ENCODE measurements at regions not wholly inside any gene's neighbourhood (a gene's known extent, or its start where the extent isn't known, plus 50 kb on each side); places are given as distances from the start of the nearest gene placed in this dataset.
"Not testable (repeated sequence)": the region's sequence is repeated elsewhere in the genome, so short reads cannot be mapped to it uniquely, and the experiment has no call there.

DNA sequence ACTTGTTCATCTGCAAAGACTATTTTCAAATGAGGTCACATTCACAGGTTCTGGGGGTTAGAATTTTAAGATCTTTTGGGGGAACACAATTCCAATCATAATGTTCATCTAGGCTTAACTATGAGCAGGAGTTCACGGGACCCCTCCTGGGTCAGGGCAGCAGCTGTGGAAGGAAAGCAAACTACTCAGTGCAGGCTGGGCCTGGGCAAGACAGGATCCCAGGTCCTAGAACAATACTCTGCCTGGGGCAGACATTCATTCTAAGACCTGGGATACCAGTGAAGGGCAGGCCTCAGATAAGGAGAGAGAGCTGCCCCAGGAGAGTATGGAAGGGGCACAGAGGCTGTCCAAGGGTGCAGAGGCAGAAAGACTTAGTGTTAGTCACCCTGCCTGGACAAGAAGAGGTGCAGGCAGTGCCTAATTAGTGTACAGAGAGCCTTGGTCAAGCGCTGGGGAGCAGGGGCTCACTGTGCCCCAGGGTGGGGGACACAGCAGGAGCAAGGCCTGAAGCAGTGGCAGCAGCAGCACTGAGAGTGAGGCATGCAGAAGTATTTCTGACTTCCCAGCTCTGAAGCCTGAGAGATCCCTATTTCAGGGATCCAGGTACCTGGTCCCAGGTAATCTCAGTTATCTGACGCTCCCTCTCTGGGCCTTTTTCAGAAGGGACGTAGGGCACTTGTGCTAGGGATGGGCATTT lies 123.0 kb upstream of the MAMLD1 start:
- DNase-seq (ENCODE audit: low read depth): no peak

DNA sequence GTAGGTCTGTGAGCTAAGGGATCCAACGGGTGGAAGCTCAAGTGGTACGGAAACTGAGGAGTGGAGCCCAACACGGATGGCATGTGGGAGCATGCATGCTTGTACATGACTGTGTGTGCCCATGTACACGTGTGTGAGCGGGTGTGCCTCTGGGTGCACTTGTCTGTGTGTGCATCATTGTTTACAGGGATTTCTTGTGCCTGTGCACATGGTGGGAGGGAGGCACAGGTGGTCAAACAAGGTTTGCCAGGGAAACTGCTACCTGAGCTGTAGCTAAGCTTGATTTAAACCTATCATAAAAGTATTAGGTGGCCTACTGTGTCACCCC lies 122.5 kb upstream of the MAMLD1 start:
- no peak for DNase-seq (ENCODE audit: low read depth)

DNA sequence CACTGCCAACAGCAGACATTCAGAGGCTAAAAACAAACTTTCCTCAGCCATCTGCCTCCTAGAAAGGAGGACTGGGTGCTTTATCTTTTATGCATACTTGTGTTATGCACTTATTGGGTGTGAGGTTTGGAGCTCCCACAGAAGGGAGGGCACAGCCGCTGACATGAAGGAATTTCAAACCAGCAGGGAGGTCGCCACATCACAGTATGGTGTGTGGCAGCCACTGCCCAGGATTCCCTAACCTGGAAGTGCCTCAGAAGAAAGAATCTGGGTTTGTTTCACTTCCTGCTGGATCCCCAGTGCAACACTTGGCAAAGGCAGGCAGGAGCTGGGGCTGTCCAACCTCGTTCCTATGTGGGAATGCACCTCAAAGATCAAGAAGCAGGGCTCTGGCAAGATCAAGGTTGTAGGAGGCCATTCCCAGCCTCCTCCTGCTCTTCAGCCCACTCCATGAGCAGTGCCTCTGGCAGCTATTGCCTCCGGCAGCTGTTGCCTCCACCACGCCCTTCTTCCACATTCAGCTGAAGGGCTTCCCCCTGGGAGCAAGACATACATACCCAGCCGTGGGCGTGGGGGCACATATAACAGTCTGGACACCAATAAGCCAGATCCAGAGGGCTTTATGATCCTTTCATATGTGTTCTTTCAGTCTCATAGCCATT lies 109.0 kb upstream of the MAMLD1 start:
- no peak for DNase-seq (ENCODE audit: low read depth)

DNA sequence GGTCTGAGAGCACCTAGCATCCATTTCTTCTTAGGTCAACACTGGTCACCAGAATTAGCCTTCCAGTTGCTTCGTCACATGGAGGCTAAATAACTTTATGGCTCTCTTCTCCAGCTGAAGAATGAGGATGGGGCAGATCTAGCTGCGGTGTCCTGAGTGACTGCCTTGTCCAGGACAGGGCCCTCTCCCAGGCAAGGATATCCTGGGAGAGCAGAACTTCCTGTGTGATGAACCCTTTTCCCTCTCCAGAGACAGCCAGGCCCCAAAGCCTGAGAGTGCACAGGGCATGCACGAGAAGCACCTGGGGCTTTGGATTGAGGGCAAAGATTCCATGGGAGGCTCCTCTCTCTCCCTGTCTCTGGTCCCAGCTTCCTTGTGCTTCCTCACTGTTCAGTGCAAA lies 108.2 kb upstream of the MAMLD1 start:
- DNase-seq (ENCODE audit: low read depth): no peak

DNA sequence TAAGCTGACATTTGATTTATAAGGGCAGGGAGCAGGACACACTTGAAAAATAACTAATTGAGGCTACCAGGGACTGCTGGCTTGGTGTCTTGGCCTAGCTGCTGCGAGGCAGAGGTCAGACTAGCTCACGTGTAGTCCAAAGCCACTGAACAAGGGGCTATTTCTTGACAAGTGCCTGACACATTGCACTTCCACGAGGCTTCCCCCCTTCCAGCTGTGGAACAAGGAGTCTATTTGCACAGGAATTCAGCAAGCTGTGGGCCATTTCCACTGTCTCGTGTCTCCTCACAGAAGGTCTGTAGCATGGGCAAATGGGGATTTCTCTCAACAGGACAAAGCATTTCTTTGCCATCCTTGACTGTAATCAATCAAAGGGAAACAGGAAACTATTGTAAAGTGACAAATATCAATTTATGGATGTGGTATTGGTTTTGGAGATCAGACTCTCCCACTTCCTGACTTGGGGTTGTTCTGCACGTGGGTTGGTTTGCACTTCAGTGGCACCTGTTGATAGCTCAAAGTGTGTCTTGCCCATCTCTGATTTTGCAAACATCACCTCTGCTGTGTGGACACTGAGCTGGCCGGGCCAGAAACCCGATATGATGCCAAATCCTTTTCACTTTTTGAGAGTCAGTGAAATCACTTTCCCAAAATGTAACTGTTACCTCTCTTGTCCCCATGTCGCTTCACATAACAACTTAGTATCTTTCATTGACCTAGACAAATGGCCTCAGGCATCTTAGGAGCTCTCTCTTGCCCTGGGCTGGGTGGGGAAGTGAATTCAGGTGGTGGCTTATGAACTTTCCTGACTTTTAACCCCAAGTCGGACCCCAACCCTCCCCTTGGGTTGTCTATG lies 107.4 kb upstream of the MAMLD1 start:
- DNase-seq (ENCODE audit: low read depth): no peak

DNA sequence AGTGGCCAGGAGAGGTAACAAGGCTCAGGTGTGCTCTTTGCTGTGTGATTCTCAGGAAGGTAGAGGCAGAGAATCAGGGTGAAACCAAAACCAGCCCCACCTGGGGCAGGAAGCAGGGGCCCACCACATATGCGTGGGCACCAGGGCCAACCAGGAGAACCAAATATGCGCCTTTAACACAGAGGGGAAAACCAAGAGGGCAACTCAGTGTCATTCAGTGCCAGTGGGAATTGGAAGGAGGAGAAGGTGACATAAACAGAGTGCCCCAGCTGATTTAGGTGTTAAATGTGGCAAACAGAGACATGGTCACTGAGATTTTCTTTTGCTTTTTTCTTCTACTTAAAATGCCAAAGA lies 106.8 kb upstream of the MAMLD1 start:
- no peak for DNase-seq (ENCODE audit: low read depth)

DNA sequence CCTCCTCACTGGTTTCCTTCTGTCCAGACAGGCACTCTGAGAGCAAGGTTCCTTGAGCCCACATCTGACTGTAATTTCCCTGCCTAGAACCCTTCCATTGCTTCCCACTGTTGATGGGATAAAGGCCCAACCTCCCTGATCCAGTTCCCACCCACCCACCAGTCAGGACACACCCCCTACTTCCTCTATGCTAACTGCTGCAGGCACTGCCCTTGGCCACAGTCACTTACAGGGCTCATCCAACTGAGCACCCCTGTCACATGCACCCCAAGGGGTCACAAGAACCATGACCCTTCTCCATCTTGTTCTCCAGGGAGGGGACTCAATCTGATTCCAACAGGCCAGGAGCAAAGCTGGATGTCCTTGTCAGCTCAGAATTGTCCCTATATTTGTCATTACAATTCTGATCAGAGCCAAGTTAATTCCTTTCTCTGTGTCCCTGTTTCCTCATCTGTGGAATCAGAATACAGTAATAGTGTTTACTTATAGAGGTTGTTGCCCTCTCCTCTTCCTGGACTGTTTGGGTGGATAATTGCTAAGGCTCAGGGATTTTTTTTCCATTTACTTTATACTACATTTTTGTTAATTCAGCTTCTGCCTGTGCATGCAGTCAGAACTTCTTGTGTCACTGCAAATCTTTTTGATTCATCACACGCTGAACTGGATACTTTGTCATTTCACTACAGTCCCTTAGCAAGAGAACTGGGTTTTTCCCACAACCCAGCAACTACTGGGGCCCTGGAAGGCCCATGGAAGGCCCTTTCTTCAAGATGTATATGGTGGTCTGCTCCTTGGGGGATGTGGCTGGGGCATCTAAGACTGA lies 105.6 kb upstream of the MAMLD1 start:
- no peak for DNase-seq (ENCODE audit: low read depth)

DNA sequence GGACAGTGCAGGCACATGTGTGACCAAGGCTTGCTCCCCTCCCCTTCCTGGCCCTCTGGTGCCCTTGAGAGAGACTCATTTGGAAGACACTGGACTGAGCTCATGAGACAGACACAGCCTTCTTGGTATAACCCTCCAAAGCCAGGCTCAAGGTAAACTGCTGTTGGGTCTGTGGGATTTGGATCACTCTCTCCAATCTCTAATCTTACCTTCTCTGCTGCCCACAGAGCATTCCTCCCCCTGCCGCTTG lies 105.0 kb upstream of the MAMLD1 start:
- DNase-seq (ENCODE audit: low read depth): no peak

DNA sequence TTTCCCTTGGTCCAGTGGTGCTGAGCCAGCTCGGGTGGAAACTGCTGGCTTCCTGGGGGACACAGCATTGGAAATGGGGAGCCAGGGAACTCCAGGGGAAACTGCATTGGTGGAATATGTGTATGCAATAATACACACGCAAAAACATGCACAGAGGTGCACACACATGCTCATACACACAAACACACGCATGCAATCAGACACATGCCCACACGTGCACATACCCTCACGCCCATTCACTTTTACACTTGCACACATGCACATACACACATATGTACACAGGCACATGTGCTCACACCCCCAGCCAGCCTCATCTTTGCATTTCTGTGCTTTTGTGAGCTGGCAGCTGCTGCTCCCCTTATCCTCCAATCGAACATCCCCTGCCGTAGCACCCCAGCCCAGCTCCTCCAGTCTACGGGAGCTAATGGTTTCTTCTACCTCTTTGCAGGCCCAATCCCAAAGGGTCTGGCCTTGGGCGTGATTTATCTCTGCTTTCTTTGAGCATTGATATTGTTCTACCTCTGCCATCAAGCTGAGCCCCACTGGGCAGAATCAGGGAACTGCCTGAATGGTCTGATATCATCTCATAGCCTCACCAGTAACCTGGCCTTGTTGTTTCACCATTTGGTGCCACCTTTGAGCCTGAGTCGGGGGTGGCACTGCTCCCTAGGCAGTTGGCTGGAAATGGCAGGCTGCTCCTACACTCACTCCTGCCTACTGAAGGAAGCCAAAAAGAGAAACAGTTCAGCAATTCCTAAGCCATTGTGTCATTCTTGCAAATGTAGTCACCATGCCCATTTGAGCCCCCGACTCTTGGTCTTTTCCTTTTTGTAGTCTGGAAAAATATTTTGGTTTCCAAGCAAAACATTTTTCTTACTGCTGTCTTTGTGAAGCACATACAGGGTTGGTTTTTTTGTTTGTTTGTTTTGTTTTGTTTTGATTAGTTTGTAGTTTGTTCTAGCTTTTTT lies 104.4 kb upstream of the MAMLD1 start:
- DNase-seq (ENCODE audit: low read depth): no peak

DNA sequence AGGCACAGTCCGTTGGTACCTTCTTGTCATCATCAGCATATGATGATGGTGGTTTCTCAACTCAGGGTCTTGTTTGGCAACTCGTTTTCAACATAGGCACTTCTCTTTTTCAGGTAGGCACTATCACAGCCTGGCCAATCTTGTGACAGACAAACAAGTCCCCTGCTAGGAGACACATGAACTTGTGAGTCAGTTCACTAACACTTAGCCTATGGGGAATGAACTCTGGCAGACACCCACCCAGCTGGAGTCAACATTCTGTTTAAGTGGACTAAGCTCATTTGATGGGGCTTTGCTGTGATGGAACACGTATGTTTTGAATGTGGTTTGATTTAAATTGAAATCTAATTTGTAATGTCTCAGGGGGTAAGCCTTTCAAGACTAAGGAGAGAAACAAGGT lies 100.7 kb upstream of the MAMLD1 start:
- DNase-seq (ENCODE audit: low read depth): no peak

DNA sequence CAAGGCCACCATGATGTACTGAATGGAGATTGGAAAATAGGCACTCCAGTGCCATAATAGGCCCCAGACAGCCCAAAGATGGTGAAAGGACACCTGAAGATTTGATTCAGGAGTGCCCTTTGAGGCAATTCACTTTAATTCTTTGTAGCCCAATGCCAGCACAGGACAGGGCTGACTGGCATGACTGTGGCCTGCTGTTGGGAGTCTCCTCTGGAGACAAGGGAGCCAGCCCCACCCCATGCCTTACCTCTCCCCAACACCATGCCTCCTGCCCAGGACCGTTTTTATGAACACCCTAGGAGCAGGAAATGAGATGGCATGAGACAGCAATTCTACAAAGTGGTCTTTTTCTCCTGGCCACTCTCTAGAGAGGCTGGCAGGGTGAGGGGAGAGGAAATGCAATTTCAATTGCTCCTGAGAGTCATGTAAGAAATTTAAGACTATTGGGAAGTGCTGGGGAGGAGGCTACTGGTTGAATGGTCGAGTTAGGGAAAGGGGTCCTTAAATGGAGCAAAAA lies 94.2 kb upstream of the MAMLD1 start:
- DNase-seq (ENCODE audit: low read depth): no peak

DNA sequence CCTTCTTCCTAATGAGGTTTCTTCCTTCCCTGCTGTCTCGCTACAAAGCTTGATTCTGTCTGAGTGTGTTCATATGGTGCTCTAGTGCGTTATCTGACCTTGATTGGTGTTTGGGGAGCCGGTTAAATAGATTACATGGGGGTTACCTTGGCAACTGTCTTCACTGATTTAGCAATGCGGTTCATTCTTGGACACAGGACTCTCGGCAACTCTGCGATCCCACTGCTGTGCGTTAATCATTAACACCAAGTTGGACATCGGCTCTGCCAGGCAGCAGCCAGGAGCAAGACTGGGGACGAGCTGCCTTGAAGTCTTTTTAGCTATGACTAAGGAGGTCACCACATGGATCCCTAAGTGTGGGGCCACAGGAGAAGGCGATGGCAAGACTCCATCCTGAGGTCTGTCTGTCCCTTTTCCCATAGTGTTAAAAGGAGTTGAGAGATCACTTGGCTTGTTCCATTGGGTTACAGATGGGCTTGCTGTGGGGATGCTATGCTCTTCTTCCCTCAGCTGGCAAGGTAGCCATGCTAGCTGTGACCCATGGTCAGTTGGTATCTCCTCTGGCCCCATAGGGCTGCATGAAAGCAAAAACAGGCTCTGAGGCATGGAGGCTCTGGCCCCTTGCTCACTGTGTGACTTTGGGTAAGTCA lies 93.4 kb upstream of the MAMLD1 start:
- no peak for DNase-seq (ENCODE audit: low read depth)

DNA sequence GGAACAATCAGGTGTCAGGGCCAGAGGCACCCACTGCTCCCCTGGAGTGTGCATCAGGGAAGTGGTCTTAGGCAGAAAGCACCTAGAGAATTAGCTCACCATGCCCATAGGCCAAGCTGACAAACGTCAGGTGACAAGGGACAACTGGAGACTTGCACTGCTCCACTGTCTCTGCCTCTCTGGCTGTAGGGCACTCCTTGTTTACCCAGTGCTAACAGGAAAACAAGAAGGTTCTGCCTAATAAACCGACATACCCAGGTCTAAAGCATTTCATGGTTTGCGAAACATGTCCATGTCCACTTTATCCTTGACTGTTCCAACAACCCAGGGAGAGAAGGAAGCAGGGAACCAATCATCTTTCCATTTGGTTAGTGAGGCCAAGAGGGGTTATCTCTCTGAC lies 92.5 kb upstream of the MAMLD1 start:
- no peak for DNase-seq (ENCODE audit: low read depth)

DNA sequence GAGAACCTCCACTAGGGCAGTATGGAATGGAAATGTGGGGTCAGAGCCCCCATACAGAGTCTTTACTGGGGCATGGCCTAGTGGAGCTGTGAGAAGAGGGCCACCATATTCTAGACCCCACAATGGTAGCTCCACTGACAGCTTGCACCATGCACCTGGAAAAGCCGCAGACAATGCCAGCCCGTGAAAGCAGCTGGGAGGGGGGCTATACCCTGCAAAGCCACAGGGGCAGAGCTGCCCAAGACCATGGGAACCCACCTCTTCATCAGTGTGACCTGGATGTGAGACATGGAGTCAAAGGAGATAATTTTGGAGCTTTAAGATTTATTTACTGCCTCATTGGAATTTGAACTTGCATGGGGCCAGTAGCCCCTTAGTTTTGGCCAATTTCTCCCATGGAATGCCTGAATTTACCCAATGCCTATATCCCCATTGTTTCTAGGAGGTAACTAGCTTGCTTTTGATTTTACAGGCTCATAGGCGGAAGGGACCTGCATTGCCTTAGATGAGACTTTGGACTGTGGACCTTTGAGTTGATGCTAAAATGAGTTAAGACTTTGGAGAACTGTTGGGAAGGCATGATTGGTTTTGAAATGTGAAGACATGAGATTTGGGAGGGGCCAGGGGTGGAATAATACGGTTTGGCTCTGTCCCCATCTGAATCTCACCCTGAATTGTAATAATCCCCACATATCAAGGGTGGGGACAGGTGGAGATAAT lies 89.4 kb upstream of the MAMLD1 start:
- DNase-seq (ENCODE audit: low read depth): not testable (repeated sequence)

DNA sequence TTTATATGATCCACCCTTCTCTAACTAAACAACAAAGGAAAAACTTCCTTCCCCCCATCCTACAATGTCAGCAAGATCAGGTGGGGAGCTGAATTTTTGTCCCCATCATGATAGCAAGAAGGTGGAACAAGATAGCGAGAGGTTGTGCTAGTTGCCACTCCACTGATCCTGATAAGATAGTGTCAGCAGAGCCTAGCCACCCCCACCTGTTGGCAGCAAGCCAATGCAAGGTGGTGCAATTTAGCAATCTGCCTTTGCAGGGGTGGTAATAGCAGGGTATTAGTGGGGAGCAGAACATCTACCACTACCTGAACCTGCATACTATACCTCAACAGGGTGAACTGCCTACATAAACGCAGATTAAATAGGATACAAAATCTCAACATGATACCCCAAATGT lies 80.2 kb upstream of the MAMLD1 start:
- no peak for DNase-seq (ENCODE audit: low read depth)

DNA sequence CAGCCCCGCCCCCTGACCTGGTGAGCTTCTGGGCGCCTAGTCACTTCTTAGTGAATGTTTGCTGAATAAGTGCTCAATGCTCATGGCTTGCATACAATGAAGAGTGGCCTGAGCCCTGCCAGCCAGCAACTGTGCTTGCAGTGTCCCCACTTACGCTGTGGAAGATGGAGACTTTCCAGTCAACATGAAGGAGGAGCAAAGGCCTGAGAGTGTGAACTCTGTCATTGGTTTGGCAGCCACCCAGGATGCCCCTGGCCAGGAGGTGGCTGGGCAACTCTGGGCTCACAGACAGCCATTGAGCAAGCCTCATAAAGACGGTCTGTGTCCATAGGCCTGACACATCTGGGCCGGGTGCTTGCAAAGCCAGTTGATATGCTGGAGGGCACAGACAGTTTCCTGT lies 72.1 kb upstream of the MAMLD1 start:
- no peak for DNase-seq (ENCODE audit: low read depth)

DNA sequence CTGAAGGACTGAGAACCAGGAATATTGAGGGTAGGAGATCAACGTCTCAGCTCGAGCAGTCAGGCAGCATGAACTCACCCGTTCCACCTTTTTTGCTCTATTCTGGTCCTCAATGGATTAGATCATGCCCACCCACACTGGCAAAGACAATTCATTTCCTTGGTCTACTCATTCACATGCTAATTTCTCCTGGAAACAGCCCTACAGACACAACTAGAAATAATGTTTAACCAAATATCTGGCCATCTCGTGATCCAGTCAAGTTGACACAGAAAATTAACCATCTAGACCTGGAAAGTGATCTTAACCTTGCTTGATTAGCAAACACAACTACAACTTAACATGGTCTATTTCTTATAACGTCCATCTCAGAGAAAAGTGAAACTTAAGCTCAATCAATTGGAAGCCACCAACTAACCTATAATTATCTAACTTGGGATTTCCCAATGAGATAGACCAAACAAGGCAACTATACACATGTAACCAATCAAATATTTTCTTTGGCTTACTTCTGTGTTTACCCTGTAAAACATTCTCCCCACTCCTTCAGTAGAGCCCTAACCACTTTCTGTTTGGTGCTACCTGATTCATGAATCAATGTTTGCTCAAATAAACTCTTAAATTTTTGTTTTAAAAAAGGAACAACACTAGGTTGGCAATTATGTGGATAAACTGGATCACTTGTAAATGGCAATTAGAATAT lies 69.7 kb upstream of the MAMLD1 start:
- DNase-seq (ENCODE audit: low read depth): no peak

DNA sequence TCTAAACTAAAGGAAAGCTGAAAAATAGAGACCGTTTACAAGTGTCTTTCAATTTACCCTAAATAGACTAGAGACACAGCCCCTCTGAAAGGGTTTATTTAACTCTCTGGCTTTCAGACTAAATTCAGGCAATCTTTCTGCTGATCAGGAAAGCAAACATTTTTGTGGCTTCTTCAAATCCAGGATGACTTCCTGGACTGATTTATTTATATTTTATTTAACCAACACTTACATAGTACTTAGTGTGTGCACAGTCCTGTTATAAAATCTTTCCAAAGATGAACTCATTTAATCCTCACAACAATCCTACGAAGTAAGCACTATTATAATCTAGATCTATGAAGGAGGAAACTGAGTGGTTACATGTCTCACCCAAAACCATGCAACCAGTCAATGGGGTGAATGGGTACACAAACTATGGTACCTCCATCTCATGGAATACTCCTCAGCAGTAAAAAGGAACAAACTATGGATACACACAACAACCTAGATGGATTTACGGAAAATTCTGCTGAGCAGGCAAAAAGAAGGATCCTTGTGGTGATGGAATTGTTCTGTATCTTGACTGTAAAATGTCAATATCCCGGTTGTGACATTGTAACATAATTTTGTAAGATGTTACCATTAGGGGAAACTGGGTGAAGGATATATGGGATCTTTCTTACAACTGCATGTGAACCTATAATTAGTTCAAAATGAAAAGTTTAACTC lies 64.1 kb upstream of the MAMLD1 start:
- DNase-seq (ENCODE audit: low read depth): no peak

DNA sequence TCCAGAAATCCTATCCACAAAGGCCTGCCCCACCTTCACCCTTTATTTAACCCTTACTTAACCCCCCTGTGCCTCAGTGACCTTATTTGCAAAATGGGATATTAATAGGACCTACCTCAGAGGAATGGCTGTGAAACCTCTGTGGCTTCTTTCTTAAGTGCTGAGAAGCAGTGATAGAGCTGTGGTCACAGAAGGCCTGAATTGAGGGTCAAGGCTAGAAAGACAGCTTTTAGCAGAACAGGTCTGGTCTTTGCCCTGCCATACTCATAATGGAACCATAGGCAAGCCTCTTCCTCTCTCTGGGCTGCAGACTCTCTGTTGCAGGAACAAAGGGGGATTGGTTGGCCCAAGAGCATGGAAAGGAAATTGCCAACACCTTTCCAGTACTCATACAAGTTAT lies 63.5 kb upstream of the MAMLD1 start:
- DNase-seq (ENCODE audit: low read depth): no peak

Measured in activated T-helper 1 cell treated with Interleukin-2 at 50 U/mL for 16 hours (primary cell).